ENCODE measurements at regions not wholly inside any gene's neighbourhood (a gene's known extent, or its start where the extent isn't known, plus 50 kb on each side); places are given as distances from the start of the nearest gene placed in this dataset.

- TF ChIP-seq RFX5 (IDR thresholded peaks at IDR 0.05; ENCODE audit: low read length) (no peak), CTCF (IDR thresholded peaks at IDR 0.05) (no peak), EZH2phosphoT487 (IDR thresholded peaks at IDR 0.05; ENCODE audit: borderline replicate concordance, low read depth) (no peak), MAX (IDR thresholded peaks at IDR 0.05; ENCODE audit: low read depth) (no peak)
Measured at GRCh38 chr16:85550422-85550864, 62.7 kb upstream of the GSE1 start.
